LNCAP (cell line): ENCODE measurements at regions not wholly inside any gene's neighbourhood (a gene's known extent, or its start where the extent isn't known, plus 50 kb on each side); places are given as distances from the start of the nearest gene placed in this dataset.

Experiments
- TF ChIP-seq, protein P1 (sequence below): fragments of 450-650 bp; IDR thresholded peaks from 2 replicates; pipeline ENCODE4 v1.5.1; 2017; ENCODE audit warnings: mild to moderate bottlenecking

DNA sequence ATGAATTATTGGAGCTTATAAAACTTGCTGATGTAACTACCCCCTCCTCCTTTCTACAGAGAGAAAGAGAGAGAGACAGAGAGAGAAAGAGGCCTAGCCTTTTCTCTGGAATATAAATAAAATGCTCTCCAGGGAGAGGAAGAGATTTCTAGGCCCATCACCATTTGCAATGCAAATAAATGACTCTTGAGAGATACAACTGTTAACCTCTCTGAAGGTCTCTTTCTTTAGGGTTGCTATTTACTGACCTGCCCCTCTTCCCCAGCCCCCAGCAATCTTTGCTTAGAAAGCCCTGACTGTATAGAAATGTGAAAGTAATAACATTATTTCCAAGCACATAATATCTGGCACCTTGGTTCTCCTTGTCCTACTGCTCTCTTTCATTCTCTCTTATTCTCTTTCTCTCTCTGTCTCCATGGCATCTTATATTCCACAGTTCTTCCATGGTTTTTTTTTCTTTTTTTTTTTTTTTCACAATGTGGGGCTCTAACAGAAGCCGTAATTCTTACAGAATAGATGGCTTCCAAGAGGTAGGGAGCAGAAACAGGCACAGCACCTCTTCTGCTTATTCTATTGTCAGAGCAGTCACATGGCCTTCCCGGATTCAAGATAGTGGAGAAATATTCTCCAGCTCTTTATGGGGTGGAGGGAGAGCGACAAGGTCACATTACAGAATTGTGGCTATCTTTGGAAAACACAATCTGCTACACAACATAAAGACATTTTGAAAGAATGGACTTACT, 1087.9 kb upstream of the NUDT12 start:
- TF ChIP-seq, protein P1, sequence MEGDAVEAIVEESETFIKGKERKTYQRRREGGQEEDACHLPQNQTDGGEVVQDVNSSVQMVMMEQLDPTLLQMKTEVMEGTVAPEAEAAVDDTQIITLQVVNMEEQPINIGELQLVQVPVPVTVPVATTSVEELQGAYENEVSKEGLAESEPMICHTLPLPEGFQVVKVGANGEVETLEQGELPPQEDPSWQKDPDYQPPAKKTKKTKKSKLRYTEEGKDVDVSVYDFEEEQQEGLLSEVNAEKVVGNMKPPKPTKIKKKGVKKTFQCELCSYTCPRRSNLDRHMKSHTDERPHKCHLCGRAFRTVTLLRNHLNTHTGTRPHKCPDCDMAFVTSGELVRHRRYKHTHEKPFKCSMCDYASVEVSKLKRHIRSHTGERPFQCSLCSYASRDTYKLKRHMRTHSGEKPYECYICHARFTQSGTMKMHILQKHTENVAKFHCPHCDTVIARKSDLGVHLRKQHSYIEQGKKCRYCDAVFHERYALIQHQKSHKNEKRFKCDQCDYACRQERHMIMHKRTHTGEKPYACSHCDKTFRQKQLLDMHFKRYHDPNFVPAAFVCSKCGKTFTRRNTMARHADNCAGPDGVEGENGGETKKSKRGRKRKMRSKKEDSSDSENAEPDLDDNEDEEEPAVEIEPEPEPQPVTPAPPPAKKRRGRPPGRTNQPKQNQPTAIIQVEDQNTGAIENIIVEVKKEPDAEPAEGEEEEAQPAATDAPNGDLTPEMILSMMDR: no peak

DNA sequence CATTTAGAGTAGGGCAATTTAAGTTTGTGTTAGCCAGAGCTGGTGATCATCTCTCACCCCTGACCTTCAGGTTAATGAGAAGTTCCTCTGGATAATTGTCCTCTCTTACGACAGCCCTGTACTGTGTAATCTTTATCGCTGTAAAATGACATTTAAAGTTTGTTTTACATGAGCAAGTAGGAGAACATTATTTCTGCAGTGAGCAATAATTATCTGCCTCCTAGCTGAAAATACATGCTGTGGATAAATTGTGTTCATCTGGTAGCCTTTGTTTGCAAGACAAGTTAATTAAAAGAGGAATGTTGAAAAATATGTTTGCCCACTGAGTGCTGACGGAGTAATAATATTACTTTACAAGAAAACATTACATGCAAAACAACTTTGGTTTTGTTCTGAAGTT, 1083.8 kb upstream of the NUDT12 start:
- TF ChIP-seq, protein P1: no peak

DNA sequence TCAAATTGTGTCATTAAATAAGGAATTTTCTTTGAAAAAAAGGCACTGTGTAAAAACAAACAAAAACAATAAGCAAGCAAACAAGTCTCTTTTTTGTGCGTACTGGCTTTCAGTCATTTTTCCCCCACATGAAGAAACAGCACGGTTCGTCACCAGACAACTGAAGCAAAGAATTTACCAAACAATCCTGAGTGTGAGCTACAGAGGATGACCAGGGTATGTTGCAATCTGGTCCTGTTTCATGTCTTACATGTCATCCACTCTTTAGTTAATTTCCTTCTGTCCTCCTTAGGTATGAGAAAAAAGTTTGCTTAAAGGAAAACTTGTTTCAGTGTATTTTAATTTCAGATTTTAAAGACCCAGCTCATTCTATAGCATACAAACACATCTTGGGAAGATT, 1080.7 kb upstream of the NUDT12 start:
- TF ChIP-seq, protein P1: no peak

DNA sequence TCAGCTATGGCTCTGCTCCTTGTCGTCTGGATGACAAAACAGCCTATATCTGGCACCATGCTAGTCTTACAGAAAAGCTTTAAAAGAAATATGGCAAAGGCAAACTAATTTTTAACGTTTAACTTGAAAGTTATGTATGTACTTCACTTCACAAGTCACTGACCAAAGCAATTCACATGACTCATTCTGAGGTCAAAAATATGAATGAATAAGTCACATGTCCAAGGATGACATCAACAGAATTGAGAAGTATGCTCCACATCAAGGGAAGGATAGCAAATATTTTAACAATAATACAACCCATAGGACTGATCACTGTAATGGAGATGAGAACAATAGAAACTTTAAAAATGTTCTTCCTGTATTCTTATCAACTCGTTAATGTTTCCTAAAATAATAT, 1072.6 kb upstream of the NUDT12 start:
- TF ChIP-seq, protein P1: no peak

DNA sequence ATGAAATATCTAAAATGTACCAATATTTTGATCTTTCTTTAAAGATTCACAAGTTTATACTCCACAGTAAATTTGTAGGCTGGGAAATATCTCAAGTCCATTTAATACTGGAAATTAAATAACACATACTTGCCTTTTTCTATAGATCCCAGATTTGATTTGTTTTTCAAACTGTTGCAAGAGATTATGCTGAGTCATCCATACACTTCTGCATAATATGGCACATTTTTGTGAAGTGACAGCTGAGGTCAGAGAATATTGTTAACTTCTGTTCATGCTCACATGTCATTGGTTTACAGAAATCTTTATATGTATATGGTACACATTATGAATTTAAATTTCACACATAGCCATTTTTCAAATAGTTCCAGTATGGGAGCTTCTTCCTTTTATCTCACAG, 1066.3 kb upstream of the NUDT12 start:
- TF ChIP-seq, protein P1: no peak

DNA sequence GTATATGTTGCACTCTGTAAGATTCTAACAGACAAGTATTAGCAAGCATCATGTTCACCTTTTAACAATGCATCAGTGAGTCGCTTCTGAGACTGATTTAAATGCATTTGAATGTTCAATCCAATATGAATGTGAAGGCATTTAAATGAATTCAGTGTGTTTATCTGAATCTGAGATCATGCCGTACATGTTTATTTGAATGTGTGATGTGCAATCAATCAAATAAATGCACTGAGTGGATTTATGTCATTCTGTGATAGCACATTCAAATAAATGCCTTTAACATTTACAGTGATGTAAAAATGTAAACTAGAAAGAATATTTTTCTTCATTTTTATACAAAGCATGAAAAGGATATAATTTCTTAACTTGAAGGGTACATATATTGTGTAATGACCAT, 1063.5 kb upstream of the NUDT12 start:
- TF ChIP-seq, protein P1: no peak

DNA sequence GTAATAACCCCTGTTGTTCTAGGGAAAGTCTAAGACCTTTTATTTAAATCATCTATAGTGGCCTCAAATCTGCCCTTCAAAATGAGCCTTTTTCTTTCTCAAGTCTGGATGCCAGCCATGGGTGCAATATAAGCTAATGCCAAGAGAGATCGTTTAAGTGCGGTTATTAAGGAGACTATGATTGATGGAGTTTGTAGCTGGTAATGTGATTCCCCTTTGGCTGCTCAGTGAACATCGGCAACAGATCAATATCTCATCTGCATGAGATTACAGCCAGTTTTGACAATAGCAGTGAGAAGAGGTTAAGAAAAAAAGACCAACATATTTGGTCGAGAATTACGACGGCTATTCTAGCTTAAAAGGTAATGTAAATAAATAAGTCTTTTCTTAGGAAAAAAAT, 1049.4 kb upstream of the NUDT12 start:
- TF ChIP-seq, protein P1: no peak
